ENCODE measurements at regions not wholly inside any gene's neighbourhood (a gene's known extent, or its start where the extent isn't known, plus 50 kb on each side); places are given as distances from the start of the nearest gene placed in this dataset.

GRCh38 chr16:54512467-54512995 lies 225.9 kb upstream of the IRX3 start:
- TF ChIP-seq, protein P1, sequence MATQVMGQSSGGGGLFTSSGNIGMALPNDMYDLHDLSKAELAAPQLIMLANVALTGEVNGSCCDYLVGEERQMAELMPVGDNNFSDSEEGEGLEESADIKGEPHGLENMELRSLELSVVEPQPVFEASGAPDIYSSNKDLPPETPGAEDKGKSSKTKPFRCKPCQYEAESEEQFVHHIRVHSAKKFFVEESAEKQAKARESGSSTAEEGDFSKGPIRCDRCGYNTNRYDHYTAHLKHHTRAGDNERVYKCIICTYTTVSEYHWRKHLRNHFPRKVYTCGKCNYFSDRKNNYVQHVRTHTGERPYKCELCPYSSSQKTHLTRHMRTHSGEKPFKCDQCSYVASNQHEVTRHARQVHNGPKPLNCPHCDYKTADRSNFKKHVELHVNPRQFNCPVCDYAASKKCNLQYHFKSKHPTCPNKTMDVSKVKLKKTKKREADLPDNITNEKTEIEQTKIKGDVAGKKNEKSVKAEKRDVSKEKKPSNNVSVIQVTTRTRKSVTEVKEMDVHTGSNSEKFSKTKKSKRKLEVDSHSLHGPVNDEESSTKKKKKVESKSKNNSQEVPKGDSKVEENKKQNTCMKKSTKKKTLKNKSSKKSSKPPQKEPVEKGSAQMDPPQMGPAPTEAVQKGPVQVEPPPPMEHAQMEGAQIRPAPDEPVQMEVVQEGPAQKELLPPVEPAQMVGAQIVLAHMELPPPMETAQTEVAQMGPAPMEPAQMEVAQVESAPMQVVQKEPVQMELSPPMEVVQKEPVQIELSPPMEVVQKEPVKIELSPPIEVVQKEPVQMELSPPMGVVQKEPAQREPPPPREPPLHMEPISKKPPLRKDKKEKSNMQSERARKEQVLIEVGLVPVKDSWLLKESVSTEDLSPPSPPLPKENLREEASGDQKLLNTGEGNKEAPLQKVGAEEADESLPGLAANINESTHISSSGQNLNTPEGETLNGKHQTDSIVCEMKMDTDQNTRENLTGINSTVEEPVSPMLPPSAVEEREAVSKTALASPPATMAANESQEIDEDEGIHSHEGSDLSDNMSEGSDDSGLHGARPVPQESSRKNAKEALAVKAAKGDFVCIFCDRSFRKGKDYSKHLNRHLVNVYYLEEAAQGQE (IDR thresholded peaks at IDR 0.05; ENCODE audit: insufficient read depth in 1 of 2, low read depth in 2 of 2, low read length in 1 of 2), result no peak
- TF ChIP-seq TCF7L2 (IDR thresholded peaks at IDR 0.05; ENCODE audit: low read depth, low read length), result no peak

DNA sequence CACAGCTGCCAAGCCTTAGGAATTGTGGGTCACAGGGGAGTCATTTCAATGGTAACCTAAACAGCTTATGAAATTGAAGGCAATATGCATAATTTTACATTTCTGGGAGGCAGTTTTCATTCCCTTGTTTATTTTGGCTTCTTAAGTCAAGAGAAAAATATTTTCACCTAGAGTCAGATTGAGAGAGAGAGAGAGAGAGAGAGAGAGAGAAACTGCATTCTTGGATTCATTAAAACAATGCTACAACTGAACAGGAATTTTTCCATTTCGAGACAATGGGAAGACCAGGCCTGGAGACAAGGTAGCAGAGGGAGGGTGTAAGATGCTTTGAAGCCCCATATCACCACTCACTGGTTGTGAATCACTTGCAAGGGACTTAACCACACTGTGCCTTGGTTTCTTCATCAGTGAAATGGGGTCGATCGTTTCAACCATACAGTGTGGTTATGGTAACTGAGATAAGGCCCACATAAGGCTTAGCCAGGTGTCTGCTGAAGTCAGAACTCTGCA lies 224.7 kb upstream of the IRX3 start:
- ATAC-seq (no peak), DNase-seq (ENCODE audit: low read depth, low spot score) (no peak)
- no peak overlapping the region for H3K27ac ChIP-seq (ENCODE audit: low read length)
- no peak overlapping the region for H3K4me3 ChIP-seq (ENCODE audit: low read depth in 2 of 2, low read length in 2 of 2)
- CTCF ChIA-PET, result no interaction called here
- no peaks in the 10 kb centered on the region for H3K9me3 ChIP-seq (ENCODE audit: control insufficient read depth, insufficient read depth, low read depth, low read length)
- POLR2A ChIA-PET, result no interaction called here
- no peaks in the 10 kb centered on the region for H3K4me1 ChIP-seq (ENCODE audit: control insufficient read depth, insufficient read depth, low read length)
- no TSS peak for BruUV-seq (replicated peaks)
- in situ Hi-C loops (cut with HindIII; ENCODE audit: low pct_unique_long_range_greater_than_20kb, low sequenced_read_pairs), result no loop called here
- H3K36me3 ChIP-seq (ENCODE audit: control insufficient read depth, insufficient read depth, low read length), result no peaks in the 10 kb centered on the region
- intact Hi-C loops (cut with micrococcal nuclease; ENCODE audit: unreplicated experiment), result no loop called here
- TF ChIP-seq, protein P2, sequence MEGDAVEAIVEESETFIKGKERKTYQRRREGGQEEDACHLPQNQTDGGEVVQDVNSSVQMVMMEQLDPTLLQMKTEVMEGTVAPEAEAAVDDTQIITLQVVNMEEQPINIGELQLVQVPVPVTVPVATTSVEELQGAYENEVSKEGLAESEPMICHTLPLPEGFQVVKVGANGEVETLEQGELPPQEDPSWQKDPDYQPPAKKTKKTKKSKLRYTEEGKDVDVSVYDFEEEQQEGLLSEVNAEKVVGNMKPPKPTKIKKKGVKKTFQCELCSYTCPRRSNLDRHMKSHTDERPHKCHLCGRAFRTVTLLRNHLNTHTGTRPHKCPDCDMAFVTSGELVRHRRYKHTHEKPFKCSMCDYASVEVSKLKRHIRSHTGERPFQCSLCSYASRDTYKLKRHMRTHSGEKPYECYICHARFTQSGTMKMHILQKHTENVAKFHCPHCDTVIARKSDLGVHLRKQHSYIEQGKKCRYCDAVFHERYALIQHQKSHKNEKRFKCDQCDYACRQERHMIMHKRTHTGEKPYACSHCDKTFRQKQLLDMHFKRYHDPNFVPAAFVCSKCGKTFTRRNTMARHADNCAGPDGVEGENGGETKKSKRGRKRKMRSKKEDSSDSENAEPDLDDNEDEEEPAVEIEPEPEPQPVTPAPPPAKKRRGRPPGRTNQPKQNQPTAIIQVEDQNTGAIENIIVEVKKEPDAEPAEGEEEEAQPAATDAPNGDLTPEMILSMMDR (IDR thresholded peaks at IDR 0.05), result no peak
- TF ChIP-seq, protein P1 (IDR thresholded peaks at IDR 0.05; ENCODE audit: insufficient read depth in 1 of 2, low read depth in 2 of 2, low read length in 1 of 2), result no peak
- TF ChIP-seq POLR2AphosphoS5 (IDR thresholded peaks at IDR 0.05; ENCODE audit: low read depth, low read length), result no peak
- TF ChIP-seq TCF7L2 (IDR thresholded peaks at IDR 0.05; ENCODE audit: low read depth, low read length), result no peak
- no peak for TF ChIP-seq SIN3A (IDR thresholded peaks at IDR 0.05; ENCODE audit: borderline replicate concordance, insufficient read depth, low read depth, low read length)
- no peaks in the 10 kb centered on the region for H3K27me3 ChIP-seq (ENCODE audit: control insufficient read depth, insufficient read depth, low read length)

More at GRCh38 chr16:54512467-54512995, 225.9 kb upstream of the IRX3 start:
- no peaks in the 10 kb centered on the region for H3K36me3 ChIP-seq (ENCODE audit: control insufficient read depth, insufficient read depth, low read length)
- no peak overlapping the region for H3K4me3 ChIP-seq (ENCODE audit: low read depth in 2 of 2, low read length in 2 of 2)
- H3K27me3 ChIP-seq (ENCODE audit: control insufficient read depth, insufficient read depth, low read length), result no peaks in the 10 kb centered on the region
- no peak overlapping the region for H3K27ac ChIP-seq (ENCODE audit: low read length)
- POLR2A ChIA-PET, result no interaction called here
- CTCF ChIA-PET, result no interaction called here
- H3K9me3 ChIP-seq (ENCODE audit: control insufficient read depth, insufficient read depth, low read depth, low read length), result no peaks in the 10 kb centered on the region
- intact Hi-C loops (cut with micrococcal nuclease; ENCODE audit: unreplicated experiment), result no loop called here
- in situ Hi-C loops (cut with HindIII; ENCODE audit: low pct_unique_long_range_greater_than_20kb, low sequenced_read_pairs), result no loop called here
- no peak for ATAC-seq
- no peaks in the 10 kb centered on the region for H3K4me1 ChIP-seq (ENCODE audit: control insufficient read depth, insufficient read depth, low read length)
- BruUV-seq (replicated peaks), result no TSS peak
- DNase-seq (ENCODE audit: low read depth, low spot score), result no peak
